ENCODE measurements at regions not wholly inside any gene's neighbourhood (a gene's known extent, or its start where the extent isn't known, plus 50 kb on each side); places are given as distances from the start of the nearest gene placed in this dataset.

DNA sequence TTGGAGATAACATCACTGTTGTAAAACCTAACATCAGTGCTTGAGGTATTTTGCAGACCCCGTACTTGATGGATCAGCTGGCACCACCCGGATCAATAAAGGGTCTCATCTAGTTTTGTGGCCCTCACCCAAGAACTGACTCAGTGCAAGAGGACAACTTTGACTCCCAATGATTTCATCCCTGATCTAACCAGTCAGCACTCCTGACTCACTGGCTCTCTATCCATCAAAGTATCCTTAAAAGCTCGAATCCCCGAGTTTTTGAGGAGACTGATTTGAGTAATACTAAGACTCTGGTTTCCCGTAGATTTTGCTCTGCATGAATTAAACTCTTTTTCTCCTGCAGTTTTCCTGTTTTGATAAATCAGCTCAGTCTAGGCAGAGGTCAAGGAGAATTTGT is 2498.1 kb downstream of the PCDH7 start:
- DNase-seq (ENCODE audit: low read depth): no peak
- TF ChIP-seq CTCF (IDR thresholded peaks at IDR 0.05; ENCODE audit: control insufficient read depth, extremely low read depth, insufficient read depth): no peak
- no peak overlapping the region for H3K4me3 ChIP-seq (ENCODE audit: low read depth, low read length)

DNA sequence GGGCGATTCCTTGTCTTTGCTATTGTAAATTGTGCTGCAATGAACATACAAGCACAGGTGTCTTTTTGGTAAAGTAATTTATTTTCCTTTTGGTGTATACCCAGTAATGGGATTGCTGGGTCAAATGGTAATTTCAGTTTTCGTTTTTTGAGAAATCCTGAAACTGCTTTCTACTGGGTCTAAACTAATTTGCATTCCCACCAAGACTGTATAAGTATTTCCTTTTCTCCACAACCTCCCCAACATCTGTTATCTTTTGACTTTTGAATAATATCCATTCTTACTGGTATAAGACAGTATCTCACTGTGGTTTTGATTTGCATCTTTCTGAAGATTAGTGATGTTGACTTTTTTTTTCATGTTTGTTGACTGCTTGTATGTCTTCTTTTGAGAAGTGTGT is 2506.0 kb downstream of the PCDH7 start:
- no peak for DNase-seq (ENCODE audit: low read depth)

GRCh38 chr4:33226783-33227182 is 2506.6 kb downstream of the PCDH7 start:
- H3K4me3 ChIP-seq (ENCODE audit: low read depth, low read length): no peak overlapping the region
- TF ChIP-seq CTCF (IDR thresholded peaks at IDR 0.05; ENCODE audit: control insufficient read depth, extremely low read depth, insufficient read depth): no peak
- DNase-seq (ENCODE audit: low read depth): no peak

More for the DNA sequence above, 2506.0 kb downstream of the PCDH7 start:
- no peak overlapping the region for H3K4me3 ChIP-seq (ENCODE audit: low read depth, low read length)
- no peak for TF ChIP-seq CTCF (IDR thresholded peaks at IDR 0.05; ENCODE audit: control insufficient read depth, extremely low read depth, insufficient read depth)

GRCh38 chr4:33255094-33255493 is 2534.9 kb downstream of the PCDH7 start:
- no peak overlapping the region for H3K4me3 ChIP-seq (ENCODE audit: low read depth, low read length)
- no peak for TF ChIP-seq CTCF (IDR thresholded peaks at IDR 0.05; ENCODE audit: control insufficient read depth, extremely low read depth, insufficient read depth)
- DNase-seq (ENCODE audit: low read depth): no peak

DNA sequence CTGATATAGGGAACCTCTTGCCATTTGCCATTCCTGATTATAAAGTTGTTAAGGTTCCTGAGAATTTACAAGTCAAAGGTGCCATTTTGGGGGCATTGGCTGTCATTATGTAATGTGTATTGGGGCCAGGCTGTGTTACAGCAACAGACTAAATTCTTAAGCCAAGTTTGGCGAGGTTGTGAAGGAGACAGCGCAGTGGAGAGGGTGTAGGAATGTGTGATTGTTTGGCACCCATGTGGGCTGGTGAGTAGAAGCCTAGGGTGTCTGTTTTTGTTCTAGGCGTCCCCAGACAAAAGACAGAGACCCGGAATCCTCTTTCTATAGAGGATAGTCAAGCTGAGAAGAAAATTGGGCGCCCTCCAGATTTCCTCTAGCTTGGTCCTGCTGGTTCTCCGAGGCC is 2535.3 kb downstream of the PCDH7 start:
- no peak for DNase-seq (ENCODE audit: low read depth)
- no peak for TF ChIP-seq CTCF (IDR thresholded peaks at IDR 0.05; ENCODE audit: control insufficient read depth, extremely low read depth, insufficient read depth)
- H3K4me3 ChIP-seq (ENCODE audit: low read depth, low read length): no peak overlapping the region

GRCh38 chr4:33262824-33263223 is 2542.7 kb downstream of the PCDH7 start:
- DNase-seq (ENCODE audit: low read depth): no peak
- no peak for TF ChIP-seq CTCF (IDR thresholded peaks at IDR 0.05; ENCODE audit: control insufficient read depth, extremely low read depth, insufficient read depth)
- H3K4me3 ChIP-seq (ENCODE audit: low read depth, low read length): no peak overlapping the region

- no peak for TF ChIP-seq CTCF (IDR thresholded peaks at IDR 0.05; ENCODE audit: control insufficient read depth, extremely low read depth, insufficient read depth)
- DNase-seq (ENCODE audit: low read depth): no peak
- no peak overlapping the region for H3K4me3 ChIP-seq (ENCODE audit: low read depth, low read length)
Observed at GRCh38 chr4:33268776-33269175, 2548.6 kb downstream of the PCDH7 start.

Data from LNCaP clone FGC (cell line).